ENCODE measurements at regions not wholly inside any gene's neighbourhood (a gene's known extent, or its start where the extent isn't known, plus 50 kb on each side); places are given as distances from the start of the nearest gene placed in this dataset.

- no peak for TF ChIP-seq POLR2AphosphoS5 (IDR thresholded peaks at IDR 0.05; ENCODE audit: low read depth, low read length)
- TF ChIP-seq POLR2A (IDR thresholded peaks at IDR 0.05; ENCODE audit: low read depth, low read length): no peak
Observed at GRCh38 chr20:52704553-52704952, 267.6 kb upstream of the TSHZ2 start.

All from GM12892 (cell line).